Prostate gland (tissue), 2 donors: ENCODE measurements at regions not wholly inside any gene's neighbourhood (a gene's known extent, or its start where the extent isn't known, plus 50 kb on each side); places are given as distances from the start of the nearest gene placed in this dataset.

ENCODE experiments used
- POLR2A ChIP-seq: fragments of 450-650 bp; IDR thresholded peaks from one replicate; pipeline ENCODE4 v1.6.1; 2016; ENCODE audit warnings: antibody characterized with exemption, mild to moderate bottlenecking
- POLR2AphosphoS5 ChIP-seq: sonication (generic); formaldehyde crosslinking; IDR thresholded peaks from one replicate; pipeline ENCODE4 v1.6.1; 2017; ENCODE audit warnings: antibody characterized with exemption
- TF ChIP-seq, protein P1 (sequence below), 4 experiments: fragments of 200-600 bp in 2 of 4; fragments of 450-650 bp in 2 of 4; sonication (generic) in 2 of 4; IDR thresholded peaks; 1 replicate in 3 of 4; 2 replicates in 1 of 4; pipeline ENCODE4 v1.5.1; 2016 to 2019; ENCODE audit warnings: antibody characterized with exemption in 4 of 4, mild to moderate bottlenecking in 2 of 4, moderate library complexity in 2 of 4

DNA sequence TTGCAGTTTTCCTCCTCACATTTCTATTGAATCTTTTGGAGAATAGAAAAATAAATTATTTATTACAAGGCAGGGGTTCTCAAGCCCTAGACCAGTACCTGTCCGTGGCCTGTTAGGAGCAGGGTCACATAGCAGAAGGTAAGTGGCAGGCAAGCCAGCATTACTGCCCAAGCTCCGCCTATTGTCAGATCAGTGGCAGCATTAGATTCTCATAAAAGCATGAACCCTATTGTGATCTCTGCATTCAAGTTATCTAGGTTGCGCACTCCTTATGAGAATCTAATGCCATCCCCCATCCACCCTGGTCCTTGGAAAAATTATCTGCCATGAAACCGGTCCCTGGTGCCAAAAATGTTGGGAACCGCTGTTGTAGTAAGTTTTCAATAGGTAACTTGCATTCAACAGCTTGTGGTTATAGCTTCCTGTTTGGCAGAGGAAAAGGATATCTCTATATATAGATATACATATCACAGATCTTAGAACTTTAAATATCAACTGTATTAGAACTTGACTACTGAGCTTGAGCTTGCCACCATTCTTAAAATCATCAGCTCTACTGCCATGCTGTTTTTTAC lies 165.1 kb downstream of the AHR start:
- TF ChIP-seq, protein P1, sequence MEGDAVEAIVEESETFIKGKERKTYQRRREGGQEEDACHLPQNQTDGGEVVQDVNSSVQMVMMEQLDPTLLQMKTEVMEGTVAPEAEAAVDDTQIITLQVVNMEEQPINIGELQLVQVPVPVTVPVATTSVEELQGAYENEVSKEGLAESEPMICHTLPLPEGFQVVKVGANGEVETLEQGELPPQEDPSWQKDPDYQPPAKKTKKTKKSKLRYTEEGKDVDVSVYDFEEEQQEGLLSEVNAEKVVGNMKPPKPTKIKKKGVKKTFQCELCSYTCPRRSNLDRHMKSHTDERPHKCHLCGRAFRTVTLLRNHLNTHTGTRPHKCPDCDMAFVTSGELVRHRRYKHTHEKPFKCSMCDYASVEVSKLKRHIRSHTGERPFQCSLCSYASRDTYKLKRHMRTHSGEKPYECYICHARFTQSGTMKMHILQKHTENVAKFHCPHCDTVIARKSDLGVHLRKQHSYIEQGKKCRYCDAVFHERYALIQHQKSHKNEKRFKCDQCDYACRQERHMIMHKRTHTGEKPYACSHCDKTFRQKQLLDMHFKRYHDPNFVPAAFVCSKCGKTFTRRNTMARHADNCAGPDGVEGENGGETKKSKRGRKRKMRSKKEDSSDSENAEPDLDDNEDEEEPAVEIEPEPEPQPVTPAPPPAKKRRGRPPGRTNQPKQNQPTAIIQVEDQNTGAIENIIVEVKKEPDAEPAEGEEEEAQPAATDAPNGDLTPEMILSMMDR (IDR thresholded peaks at IDR 0.05), result no peak
- TF ChIP-seq POLR2A, result no peak
- TF ChIP-seq POLR2AphosphoS5, result no peak
